GM18861 (cell line): ENCODE measurements at regions not wholly inside any gene's neighbourhood (a gene's known extent, or its start where the extent isn't known, plus 50 kb on each side); places are given as distances from the start of the nearest gene placed in this dataset.

Experiments used
- ATAC-seq: cut with Tn5 transposase; IDR thresholded peaks from one replicate; pipeline ENCODE4 v1.9.1; 2021; ENCODE audit not compliant: unreplicated experiment

- no peak for ATAC-seq
Measured at GRCh38 chr7:36002900-36003299, 150.2 kb upstream of the EEPD1 start.

- ATAC-seq: no peak
Measured at GRCh38 chr7:36003343-36003742, 149.7 kb upstream of the EEPD1 start.

GRCh38 chr7:36005293-36005692 lies 147.8 kb upstream of the EEPD1 start:
- ATAC-seq: no peak

GRCh38 chr7:36005876-36006275 lies 147.2 kb upstream of the EEPD1 start:
- ATAC-seq: no peak

GRCh38 chr7:36006636-36007229 lies 146.3 kb upstream of the EEPD1 start:
- no peak for ATAC-seq

GRCh38 chr7:36010656-36011587 lies 142.1 kb upstream of the EEPD1 start:
- ATAC-seq: no peak

GRCh38 chr7:36011588-36011965 lies 141.5 kb upstream of the EEPD1 start:
- ATAC-seq: no peak

GRCh38 chr7:36013246-36014014 lies 139.6 kb upstream of the EEPD1 start:
- no peak for ATAC-seq

GRCh38 chr7:36014961-36015360 lies 138.1 kb upstream of the EEPD1 start:
- no peak for ATAC-seq

GRCh38 chr7:36015733-36016132 lies 137.3 kb upstream of the EEPD1 start:
- ATAC-seq: no peak

- ATAC-seq: no peak
Measured at GRCh38 chr7:36016648-36017047, 136.4 kb upstream of the EEPD1 start.

GRCh38 chr7:36017111-36017510 lies 135.9 kb upstream of the EEPD1 start:
- ATAC-seq: no peak

GRCh38 chr7:36018816-36019484 lies 134.1 kb upstream of the EEPD1 start:
- ATAC-seq: no peak

- ATAC-seq: no peak
Measured at GRCh38 chr7:36019538-36019937, 133.5 kb upstream of the EEPD1 start.

- ATAC-seq: no peak
Measured at GRCh38 chr7:36019980-36020379, 133.1 kb upstream of the EEPD1 start.

GRCh38 chr7:36021367-36021766 lies 131.7 kb upstream of the EEPD1 start:
- ATAC-seq: no peak

GRCh38 chr7:36021917-36022550 lies 131.0 kb upstream of the EEPD1 start:
- no peak for ATAC-seq

GRCh38 chr7:36023033-36023560 lies 130.0 kb upstream of the EEPD1 start:
- ATAC-seq: no peak

- ATAC-seq: no peak
Measured at GRCh38 chr7:36025190-36025589, 127.9 kb upstream of the EEPD1 start.

- no peak for ATAC-seq
Measured at GRCh38 chr7:36029311-36029710, 123.7 kb upstream of the EEPD1 start.
